Mesothelial cell of epicardium (in vitro differentiated cells): ENCODE measurements at regions not wholly inside any gene's neighbourhood (a gene's known extent, or its start where the extent isn't known, plus 50 kb on each side); places are given as distances from the start of the nearest gene placed in this dataset.

Experiments used
- DNase-seq, 2 experiments: peaks; one replicate each; pipeline ENCODE4 v3.0.0; 2021; ENCODE audit warnings: low spot score in 2 of 2; ENCODE audit not compliant: unreplicated experiment in 2 of 2
- H3K27ac Mint-ChIP-seq: 2 replicates; pipeline ENCODE4 v1.8.0; 2021; ENCODE audit warnings: mixed read lengths
- H3K27me3 Mint-ChIP-seq: 2 replicates; pipeline ENCODE4 v1.8.0; 2021; ENCODE audit warnings: low read depth, mixed read lengths
- H3K36me3 Mint-ChIP-seq: 2 replicates; pipeline ENCODE4 v1.8.0; 2021; ENCODE audit warnings: mixed read lengths
- H3K4me1 Mint-ChIP-seq: 2 replicates; pipeline ENCODE4 v1.8.0; 2021; ENCODE audit warnings: mixed read lengths
- H3K4me3 Mint-ChIP-seq: 2 replicates; pipeline ENCODE4 v1.8.0; 2021; ENCODE audit warnings: mild to moderate bottlenecking, moderate library complexity, mixed read lengths
- H3K9me3 Mint-ChIP-seq: 2 replicates; pipeline ENCODE4 v1.8.0; 2021; ENCODE audit warnings: mixed read lengths
- CTCF ChIP-seq: fragments of 200-600 bp; sonication (generic); IDR thresholded peaks from one replicate; pipeline ENCODE4 v1.5.0; 2021; ENCODE audit warnings: antibody characterized with exemption; ENCODE audit not compliant: unreplicated experiment

DNA sequence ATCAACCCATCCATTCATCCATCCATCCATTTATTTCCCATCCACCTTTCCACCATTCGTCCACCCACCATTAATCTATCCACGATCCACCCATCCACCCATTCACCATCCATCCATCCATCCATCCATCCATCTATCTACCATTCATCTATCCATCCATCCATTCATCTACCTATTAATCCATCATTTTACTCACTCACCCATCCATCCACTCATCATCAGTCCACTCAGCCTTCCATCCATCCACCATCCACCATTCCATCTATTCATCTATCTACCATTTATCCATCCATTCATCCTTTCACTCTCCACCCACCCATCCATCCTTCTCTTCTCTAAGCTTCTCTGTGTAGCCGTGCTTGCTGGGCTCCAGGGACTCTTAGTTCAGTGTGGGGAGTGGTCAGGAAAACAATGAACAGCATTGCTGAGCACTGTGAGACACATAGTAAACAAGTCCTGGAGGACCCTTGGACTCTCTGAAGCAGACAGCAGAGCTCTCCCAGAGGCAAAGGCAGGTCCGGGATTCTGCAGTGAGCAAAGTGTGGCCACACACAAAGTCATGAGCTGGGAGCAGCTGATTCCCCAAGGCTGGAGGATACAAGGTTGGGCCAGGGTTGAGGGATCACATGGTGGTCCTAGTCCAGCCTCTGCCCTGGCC is 642.2 kb downstream of the BRD1 start:
- Mint-ChIP-seq H3K4me1 (no peaks in the 10 kb centered on the region), H3K27ac (no peak overlapping the region), H3K4me3 (no peak overlapping the region), H3K36me3 (no peaks in the 10 kb centered on the region), H3K27me3 (peaks cover 23% of the 10 kb centered on the region), H3K9me3 (peaks cover 8% of the 10 kb centered on the region)
- no peak for DNase-seq
- TF ChIP-seq CTCF = no peak

DNA sequence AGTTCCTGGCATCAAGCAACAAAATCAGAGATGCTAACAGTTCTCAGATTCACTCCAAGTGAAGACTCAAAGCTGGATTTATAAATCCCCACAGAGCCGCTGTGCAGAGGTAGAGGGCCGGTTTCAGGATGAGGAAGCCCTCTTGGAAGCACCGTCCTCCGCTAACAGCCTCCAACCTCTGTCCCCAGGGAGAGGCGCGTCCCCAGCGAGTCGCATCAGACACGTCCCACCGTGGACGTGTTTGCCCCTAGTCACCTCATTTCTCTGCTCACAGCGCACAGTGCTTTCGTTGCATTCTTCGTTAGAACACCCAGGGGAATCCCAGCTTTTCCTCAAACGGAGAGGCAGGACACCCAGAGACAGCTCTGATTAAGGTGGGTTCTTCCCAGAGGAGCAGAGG is 642.9 kb downstream of the BRD1 start:
- Mint-ChIP-seq H3K36me3 (no peaks in the 10 kb centered on the region), H3K4me1 (no peaks in the 10 kb centered on the region), H3K27ac (no peak overlapping the region), H3K27me3 (peaks cover 23% of the 10 kb centered on the region), H3K4me3 (no peak overlapping the region), H3K9me3 (peaks cover 8% of the 10 kb centered on the region)
- DNase-seq = no peak
- no peak for TF ChIP-seq CTCF

DNA sequence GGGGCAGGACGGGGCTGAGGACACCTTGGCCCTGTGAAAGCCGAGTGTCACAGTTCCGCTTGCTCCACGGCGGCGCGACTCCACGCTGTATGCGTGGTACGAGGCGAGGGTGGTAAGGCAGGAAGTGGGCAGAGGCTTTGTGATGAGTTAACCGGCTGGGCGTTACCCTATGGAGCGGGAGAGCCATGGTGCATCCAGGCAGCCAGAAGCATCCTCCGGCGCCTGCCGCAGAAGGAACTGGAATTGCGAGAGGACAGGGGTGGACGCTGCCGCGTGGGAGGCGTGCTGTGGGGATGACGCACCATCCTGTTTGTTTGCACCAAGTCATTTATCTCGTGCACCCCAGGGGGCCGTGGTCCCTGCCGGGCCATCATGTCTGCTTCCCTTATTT is 643.9 kb downstream of the BRD1 start:
- Mint-ChIP-seq H3K9me3 (peaks cover 8% of the 10 kb centered on the region), H3K4me3 (no peak overlapping the region), H3K27me3 (peaks cover 19% of the 10 kb centered on the region), H3K4me1 (no peaks in the 10 kb centered on the region), H3K36me3 (no peaks in the 10 kb centered on the region), H3K27ac (no peak overlapping the region)
- TF ChIP-seq CTCF = no peak
- DNase-seq = no peak

GRCh38 chr22:49183208-49183825 is 644.4 kb downstream of the BRD1 start:
- Mint-ChIP-seq H3K36me3 (no peaks in the 10 kb centered on the region), H3K4me1 (no peaks in the 10 kb centered on the region), H3K4me3 (no peak overlapping the region), H3K27ac (no peak overlapping the region), H3K27me3 (peaks cover 18% of the 10 kb centered on the region), H3K9me3 (peaks cover 6% of the 10 kb centered on the region)
- DNase-seq = no peak
- no peak for TF ChIP-seq CTCF

DNA sequence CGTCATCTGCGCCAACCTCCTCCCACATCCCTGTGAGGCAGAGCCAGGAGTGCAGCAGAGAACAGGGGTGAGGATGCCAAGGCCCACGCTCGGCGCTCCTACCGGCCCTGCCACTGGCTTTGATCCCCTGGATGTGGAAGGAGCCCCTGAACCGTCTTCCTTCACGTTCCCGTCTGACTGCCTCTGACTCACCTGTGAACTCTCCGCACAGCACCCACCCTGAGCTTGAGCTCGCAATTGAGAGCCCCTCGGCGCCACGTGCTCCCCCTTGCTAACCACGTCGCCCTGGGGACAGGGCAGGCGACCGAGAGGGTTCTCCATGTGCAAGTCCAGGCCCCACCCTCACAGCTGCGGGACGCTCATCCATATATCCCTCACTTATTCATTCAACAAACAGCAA is 645.3 kb downstream of the BRD1 start:
- no peaks in the 10 kb centered on the region for H3K36me3 Mint-ChIP-seq
- no peaks in the 10 kb centered on the region for H3K4me1 Mint-ChIP-seq
- no peak for TF ChIP-seq CTCF
- DNase-seq = no peak
- H3K27me3 Mint-ChIP-seq = peaks cover 17% of the 10 kb centered on the region
- H3K27ac Mint-ChIP-seq = no peak overlapping the region
- no peak overlapping the region for H3K4me3 Mint-ChIP-seq
- H3K9me3 Mint-ChIP-seq = peaks cover 5% of the 10 kb centered on the region
